ENCODE measurements at regions not wholly inside any gene's neighbourhood (a gene's known extent, or its start where the extent isn't known, plus 50 kb on each side); places are given as distances from the start of the nearest gene placed in this dataset.

DNA sequence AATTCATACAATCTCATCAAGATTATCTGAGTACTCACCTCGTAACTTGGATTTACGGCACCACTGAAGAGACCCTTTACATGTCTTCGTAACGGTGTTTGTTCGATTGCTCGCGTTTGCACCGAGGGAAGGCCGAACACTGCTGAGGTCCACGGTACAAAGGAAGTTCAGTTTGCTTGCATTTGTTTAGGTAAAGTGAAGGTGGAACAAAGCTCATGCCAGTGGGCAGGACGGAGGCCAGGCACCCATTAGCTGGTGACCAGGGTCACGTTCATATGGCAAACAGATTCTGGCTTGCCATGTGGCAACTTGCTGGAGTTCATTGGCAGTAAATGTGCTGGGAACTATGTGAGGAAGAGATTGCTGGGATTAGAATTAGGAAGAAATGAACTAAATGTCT lies 164.8 kb downstream of the MACROH2A1 start:
- no peak for DNase-seq

DNA sequence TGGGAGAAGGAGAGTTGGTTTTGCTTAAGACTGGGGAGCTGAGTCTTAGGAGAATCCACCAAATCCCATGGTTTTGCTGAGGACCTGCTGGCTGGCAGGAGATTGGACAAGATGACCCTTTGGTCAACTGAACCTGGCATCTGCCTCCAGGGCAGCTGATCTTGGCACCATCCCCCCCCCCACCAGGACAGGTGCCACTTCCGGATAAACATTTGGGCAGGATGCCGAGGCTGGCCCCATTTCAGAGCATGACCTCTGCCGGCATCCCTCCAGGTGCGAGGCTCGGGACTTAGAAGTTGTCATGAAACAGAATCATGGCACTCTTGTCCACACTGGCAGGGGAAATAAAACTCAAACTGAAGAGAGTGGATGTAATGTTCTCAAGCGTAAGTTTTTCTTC lies 165.6 kb downstream of the MACROH2A1 start:
- DNase-seq, result no peak

DNA sequence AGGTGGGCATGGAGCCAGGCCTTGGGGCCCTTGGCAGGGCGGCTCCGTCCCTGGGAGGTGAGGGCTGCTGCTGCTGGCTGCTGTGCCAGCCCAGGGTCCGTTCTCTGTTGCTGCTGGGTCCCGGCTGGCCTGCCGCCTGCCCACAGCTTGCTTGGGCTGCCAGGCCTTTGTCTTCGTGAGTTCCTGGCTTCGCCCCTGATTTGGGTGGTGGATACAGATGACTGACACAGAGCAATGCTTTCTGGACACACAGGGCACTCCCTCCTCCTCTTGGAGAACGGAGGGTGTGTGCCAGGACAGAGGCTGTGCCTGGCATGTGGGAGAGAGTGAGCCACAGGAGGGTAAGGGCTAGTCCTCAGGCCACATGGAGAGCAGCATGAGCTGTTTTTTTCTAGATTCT lies 166.1 kb downstream of the MACROH2A1 start:
- no peak for DNase-seq

DNA sequence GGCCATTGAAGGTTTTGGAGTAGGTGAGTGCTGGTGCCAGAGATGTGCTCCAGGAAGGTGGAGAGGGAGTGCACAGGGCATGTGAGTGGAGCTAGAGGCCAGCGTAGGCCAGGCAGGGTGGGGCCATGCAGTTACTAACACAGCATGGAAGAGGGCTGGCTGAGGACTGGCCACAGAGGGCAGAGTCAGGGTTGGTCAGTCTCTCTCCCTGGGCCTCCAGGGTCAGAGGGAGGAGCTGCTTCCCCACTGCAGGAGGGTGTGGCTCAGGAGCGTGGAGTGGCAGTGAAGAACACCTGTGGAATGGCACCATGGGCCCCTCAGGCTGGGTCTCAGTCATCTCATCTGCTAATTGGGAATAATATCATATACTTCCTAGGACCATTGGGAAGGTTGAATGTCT lies 167.7 kb downstream of the MACROH2A1 start:
- DNase-seq, result no peak

DNA sequence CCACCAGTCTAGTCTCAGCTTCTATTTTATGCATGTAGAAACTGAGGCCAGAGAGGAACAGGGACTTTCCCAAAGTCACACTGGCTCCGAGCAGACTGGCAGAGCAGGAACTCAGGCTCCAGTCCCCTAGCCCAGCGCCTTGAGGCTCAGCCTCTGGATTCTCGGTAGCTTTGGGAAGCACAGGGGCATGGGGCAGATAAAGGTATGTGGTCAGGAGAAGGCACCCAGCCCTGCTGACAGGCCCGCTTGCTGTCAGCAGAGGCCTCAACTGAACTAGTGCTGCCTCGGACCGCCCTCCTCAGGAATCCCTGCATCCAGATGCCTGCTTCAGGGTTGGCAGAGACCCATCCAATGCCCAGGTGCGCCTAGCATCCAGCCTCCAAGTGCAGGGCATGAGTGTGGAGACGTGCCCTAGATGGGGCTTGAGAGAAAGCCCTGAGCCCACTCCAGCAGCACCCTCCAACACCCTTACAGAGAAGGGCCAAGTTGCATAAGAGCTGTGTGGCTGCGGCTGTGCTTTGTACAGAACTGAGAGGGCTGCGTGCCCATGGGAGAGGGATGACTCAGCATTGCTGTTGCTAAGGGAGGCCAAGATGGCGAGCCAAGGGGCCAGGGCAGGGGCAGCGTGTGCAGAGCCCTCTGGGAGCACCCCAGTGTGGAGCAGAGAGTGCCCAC lies 168.6 kb downstream of the MACROH2A1 start:
- no peak for DNase-seq

DNA sequence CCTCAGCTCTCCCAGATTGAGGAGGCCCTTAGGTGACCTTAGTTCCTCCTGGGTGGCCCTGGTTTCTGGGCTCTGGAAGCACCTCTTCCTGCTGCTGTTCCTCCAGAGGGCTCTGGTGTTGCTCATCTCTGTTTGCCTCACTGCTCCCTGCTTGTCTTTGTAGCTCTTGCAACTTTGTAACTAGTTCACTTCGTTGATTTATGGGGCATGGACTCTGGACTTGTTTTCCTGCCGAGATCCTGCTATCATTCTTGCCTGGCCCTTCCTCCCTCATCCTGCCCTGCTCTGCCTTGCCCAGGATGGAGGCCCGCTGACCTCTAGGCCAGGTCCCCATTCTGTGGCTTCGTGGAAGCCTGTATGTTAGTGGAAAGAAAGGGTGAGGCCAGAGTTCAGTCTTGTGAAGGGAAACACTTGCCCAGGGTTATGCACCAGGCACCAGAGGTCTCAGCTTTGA lies 169.3 kb downstream of the MACROH2A1 start:
- no peak for DNase-seq

DNA sequence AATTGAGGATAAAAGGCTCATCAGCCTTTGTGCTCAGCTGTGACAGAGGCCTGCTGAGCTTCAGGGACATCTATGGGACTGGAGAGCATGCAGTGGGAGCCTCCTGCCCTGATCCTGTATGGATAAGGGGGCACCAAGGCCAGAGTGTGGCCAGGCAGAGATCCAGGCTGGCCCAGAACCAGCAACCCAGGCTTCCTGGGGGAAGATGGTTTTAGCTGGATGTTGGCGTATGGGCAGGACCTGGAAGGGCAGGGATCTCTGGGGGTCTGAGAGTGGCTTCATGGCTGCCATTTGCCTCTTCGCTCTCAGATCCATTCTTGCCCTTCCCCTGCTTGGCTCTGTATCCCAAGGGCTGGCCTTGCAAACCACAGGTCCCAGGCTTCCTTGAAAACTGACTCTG lies 169.9 kb downstream of the MACROH2A1 start:
- no peak for DNase-seq

DNA sequence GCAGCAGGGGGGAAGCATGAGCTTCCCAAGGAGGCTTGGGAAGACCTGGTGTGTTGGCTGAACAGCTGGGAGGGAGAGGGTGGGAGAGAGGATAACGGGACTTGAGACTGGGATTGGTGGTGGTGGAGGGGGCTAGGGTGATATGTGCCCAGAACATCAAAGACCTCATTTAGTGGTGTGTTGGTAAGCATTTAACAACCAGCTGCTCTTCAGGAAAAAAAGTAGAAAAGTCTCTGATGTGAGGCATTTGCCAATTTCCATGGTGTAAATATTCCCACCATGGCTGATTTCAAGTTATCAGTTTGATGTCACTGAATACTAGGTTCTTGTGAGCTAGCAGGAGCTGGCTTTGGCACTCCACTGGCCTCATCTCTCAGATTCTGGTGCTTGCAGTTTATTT lies 170.8 kb downstream of the MACROH2A1 start:
- DNase-seq, result no peak

DNA sequence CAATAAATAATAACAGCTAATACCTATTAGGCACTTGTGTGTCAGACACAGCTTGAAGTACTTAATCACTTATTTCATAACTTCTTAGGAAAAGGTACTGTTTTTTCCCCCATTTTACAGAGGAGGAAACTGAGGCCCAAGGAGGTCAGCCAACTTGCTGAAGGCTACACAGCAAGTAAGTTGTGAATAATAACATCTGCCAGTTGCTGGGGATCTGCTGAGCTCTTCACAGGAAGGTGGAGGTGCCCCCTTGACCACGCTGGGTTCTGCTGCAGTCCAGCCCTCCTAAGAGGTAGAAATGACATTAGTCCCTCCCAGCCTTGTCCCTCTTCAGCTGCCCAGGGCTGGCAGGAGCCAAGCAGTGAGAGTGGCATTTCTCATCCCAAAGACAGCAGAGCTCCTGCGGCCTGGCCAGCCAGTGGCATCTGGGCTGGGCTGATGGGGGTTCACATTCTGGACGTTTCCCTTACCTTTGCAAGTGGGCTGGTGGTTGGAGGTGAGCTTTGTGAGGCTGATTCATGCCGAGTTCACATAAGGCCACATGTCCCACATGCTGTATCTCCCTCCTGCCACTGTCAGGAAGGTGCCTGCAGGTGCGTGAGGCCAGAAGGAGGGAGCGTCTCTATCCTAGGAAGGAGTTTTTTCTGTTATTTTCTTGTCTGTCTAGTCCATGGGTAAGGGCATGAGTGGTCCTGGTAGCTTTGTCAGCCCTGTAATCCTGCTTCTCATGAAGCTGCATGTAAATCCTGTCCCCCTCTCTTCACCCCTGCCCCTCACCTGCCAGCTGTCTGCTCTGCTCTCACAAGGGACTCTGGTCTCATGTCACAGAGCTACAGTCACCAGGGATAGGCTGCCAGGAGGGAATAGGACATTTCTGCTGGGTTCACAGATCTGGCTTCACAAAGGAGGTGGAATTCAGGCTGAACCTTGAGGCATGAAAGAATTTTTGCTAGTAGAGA lies 171.7 kb downstream of the MACROH2A1 start:
- no peak for DNase-seq

DNA sequence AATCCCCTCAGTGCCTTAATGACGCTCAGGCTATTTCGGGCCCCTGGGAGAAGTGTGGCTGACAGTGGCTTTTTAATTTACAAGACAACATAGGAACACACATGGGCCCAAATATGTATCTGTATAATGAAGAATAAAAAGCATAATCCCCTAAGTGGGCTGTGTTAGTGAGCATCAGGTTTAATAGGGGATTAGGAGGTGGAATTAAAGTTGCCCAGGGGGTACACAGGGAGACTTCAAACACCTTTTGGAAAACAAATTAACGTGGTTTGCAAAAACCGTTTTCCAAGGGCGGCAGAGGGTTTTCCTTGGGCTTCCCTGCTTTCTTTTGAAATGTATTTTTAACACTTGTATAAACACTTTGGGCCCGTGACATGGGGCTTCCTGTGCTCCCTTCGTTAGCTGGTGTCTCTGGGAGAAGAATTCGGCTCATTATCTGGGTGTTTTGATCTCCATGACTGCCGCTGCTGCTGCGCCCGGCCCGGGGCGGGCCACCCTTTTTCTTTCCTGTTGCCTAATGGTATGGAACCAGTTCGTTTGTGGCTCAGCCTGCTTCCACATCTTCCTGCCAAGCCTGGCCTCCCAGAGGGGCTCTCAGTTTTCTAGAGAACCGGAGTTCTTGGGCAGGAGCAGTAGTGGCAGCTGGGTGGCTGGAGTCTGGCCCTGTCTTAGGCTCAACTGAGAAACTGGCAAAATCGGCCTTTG lies 173.0 kb downstream of the MACROH2A1 start:
- DNase-seq, result no peak

DNA sequence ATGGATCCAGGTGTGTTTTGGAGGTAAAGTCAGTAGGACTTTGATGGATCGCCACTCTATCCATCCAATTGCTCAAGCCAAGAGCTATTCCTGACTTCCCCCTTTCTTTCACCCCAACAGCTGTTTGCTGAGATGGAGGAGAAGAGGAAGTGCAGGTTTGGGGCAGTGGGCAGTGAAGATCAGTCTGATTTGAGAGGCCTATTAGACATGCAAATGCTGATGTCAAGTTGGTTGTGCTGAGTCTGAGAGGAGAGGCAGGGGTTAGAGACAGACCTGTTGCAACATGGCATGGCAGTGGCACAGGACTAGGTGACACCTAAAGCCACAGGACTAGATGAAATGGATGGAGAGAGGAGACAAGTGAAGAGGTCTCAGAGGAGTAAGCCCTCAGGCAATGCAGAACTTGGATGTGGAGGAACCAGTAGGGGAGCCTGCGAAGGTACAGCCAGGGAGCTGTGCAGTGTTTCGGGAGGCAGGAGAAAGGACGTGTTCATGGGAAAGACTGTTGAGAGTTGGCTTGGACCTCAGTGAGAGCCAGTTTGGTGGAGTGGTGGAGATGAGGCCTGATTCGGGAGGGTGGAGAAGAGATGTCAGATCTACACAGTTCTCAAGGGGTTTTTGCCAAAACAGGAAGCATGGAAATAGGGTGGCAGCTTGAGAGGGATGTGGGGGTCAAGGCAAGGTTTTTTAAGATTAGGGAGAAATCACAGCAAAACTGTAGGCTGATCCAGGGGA lies 175.0 kb downstream of the MACROH2A1 start:
- DNase-seq, result no peak

DNA sequence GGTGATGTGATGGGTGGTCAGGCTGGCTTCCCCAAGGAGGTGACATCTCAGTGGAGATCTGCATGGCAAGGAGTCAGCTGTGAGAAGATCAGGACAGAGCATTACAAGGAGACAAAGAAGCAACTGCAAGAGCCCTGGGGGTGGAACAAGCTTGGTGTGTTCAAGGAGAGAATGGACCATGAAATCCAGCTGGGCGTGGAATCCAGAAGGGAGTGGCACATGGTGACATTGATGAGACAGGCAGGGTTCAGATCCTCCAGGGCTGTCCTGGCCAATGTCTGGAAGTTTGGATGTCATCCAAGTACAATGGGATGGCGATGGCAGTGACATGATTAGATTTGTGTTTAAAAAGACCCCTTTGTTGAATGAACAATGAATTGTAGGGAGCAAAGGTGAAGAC lies 175.6 kb downstream of the MACROH2A1 start:
- no peak for DNase-seq

DNA sequence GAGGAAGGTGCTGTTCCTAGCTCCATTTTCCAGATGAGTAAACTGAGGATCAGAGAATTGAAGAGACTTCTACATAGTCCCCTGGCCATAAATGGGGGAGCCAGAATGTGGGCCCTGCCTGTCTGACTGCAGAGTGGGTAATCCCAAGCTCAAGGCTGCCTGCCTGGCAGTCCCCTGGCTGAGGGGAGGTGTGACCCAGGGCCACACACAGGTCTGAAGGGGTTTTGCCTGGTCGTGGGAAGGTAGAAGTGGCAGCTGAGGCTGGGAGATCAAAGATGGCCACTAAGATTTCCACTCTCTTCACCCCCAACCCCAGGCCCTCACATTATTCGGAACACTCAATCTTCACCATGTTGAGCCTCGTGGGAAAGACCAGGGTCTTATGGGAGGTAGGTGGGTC lies 176.3 kb downstream of the MACROH2A1 start:
- no peak for DNase-seq

DNA sequence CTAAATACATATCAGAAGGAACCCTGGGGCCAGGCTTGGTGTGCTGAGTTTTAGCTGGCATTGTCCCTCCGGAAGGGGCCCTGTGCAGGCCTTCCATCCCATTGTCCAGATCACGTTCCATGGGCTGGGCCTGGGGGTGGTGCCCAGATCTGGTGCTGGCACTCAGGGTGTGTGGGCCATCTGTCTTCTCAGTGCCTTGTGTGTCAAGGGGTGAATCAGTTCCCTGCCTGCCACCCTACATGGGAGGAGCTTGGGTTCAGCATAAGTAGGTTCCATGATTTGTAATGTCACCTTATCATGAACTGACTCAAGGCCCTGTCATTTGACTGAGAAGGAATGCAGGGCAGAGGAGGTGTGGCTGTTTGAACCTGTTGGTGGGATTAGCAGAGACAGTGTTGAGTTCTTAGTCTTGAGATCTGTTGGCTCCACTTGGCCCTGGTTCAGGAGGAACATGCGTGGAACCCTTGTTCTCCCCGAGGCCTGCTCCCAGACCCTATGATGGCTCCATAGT lies 176.8 kb downstream of the MACROH2A1 start:
- DNase-seq, result no peak

DNA sequence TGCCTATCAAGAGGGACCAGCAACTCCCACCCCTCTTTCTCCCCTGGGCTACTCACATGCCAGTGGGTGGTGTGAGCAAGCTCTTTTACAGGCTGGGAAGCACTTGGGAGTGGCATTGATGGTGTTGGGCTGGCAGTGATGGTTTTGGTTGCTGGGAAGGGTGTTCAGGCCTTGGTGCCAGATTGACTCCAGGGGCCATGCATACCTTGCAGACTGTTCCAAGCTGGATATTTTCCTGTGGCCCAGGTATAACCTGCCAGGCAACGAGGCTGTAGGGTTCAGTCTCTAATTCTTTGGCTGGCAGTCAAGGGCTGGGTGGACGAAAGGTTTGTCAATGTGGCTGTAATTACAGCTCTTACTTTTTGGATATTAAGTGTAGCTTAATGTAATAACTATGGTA lies 177.3 kb downstream of the MACROH2A1 start:
- no peak for DNase-seq

DNA sequence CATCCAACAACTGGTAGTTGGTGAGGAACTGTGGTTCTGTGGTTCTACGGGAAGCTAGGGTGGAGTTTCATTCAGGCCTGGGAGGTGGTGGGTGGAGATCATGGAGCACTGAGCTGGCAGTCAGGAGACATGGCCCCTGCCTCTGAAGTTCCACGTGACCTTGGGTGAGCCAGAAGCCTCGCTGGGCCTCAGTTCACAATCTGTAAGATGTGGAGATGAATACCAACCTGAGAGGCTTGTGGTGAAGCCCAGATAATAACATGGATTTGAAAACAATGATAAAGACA lies 177.9 kb downstream of the MACROH2A1 start:
- DNase-seq, result no peak

DNA sequence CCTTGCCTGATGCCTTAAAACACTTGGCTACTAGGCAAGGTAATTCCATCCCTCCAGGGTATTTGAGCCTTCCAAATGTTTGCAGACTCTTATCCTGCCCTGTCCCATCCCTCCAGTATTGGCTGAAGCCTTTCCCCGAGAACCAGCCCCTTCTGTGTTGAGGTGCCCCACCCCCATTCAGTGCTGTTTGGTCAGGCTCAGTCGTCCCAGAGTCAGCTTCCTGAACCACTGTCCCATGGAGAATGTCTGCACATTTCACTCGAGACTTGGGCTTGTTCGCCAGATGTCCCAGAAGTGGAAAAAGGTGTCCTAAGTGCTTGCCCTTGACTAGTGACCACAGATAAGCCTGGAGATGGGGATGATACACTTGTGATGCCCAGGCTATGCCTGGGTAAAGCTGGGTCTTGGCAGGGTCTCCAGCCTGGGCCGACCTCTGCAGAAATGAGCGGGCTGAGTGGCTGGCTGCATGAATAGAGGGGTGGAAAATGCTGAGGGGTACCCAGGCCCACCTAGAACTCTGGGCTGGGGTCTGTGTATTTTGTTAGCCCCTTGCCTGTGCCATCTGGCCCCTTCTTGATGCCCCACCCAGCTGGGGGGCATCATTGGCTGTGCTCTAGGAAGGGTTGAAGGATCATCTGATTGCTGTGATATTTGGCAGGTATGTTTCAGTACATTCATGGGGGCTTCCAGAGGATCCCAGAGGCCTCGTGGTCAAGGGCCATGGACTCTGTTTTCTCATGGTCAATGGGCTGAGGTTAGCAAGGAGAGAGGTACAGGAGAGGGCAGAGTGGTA lies 178.4 kb downstream of the MACROH2A1 start:
- no peak for DNase-seq

DNA sequence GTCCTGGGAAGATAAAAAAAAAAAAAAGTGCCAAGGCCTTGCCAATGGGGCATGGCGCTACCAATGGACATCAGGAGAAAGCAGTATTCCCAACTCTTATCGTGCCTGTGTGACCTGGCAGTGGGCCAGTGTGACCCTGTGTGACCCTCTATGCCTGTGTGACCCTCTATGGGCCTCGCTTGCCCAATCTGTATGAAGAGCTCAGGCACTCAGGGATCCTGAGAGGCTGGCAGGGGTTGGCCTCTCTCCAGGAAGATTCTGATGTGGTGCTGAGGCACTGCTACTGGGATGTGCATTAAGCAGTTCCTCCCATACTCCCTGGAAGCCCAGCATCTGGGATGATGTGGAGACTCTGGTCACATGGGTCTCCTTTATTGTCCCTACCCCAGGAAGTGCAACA lies 179.2 kb downstream of the MACROH2A1 start:
- no peak for DNase-seq

DNA sequence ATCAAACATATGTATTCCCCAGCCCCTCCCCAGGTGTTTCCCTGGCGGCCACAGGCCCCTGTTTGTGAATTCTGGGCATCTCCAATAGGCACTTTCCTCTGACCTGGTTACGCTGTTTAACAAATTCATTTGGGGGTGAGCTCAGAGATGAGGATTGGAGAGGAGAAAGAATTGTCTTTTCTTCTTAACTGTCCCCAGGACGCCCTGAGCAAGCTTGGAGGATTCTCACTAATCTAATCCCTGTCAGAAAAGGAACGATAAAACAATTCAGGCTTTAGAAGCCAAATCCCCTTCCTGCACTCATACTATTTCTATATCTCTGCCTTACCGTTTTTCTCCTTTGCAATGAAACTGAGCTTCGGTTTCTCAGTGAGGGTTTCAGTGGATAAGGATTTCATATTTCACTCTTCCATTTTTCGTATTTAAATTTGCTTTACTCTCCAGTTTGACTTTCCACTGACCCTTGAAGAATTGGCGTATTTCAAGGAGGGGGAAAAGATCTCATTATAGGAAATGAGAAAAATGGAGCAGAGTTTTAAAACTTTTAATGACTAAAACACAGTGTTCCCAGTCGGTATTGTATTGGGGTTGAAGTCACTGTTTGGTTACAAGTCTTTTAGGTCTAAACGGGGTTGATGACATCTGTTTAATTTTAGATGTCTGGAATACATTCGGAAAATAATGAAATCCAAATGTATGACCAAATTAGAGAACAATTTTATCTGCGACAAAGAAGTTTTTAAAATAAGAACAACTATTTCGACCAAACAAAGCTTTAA lies 180.1 kb downstream of the MACROH2A1 start:
- no peak for DNase-seq

DNA sequence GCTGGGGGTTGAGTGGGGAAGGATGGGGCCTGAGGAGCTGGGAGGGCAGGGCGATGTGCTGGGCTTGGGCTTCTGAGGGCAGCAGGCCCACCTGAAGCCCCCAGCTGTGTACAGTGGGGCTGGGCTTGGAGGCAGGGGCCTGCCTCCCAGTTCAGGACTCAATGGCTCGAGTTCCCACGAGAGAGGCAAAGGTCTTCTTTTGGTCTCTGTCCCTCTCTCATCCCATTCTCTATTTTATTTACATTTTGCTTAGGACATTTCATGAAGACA lies 180.6 kb downstream of the MACROH2A1 start:
- DNase-seq, result no peak

DNA sequence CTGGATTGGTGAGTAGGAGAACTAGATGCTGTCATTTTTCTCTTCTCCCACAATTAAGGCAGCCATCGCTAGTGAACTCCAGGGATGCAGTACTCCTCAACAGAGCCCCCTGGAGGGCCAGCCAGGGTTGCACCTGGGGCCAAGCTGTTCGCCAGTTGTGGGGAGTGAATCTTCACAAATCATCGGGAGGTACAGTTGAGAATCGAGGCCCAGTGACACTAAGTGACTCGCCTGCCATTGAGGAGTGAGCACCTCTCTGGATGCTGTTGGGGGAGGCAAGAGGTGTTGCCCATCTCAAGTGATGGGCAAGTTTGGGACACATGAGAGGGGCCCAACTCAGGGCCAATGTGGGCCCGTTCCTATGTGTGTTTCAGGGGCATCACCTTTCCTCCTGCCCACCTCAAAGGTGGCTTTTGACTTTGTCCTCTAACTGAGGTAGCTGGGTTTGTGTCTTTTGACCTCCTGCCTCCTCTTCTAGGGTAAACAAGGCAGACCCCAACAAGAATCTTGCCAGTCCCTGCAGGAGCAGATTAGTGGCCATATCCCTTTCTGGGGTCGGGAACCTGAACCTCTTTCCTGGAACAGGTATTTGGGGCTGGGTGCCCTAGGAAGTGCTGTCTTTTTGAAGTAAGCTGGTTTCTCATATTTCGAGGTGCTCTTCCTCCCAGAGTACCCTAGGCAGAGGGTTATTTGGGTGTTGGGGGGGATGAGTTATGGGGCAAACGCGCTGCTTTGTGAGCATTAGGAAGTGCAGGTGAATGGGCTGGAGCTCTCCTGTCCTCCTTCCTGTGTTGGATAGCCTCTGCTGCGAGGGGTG lies 181.2 kb downstream of the MACROH2A1 start:
- DNase-seq, result no peak

All from activated naive CD4-positive, alpha-beta T cell treated with anti-CD3 and anti-CD28 coated beads, Interleukin-2, amount 50 U/mL, for 16 hours (primary cell).